ENCODE measurements at regions not wholly inside any gene's neighbourhood (a gene's known extent, or its start where the extent isn't known, plus 50 kb on each side); places are given as distances from the start of the nearest gene placed in this dataset.

- ChIA-PET RAD21 (ENCODE audit: unreplicated experiment) (no interaction called here), POLR2A (no interaction called here)
- H3K4me2 ChIP-seq (ENCODE audit: control insufficient read depth, insufficient read depth) = no peak overlapping the region
- no peak for TF ChIP-seq SREBF2 (IDR thresholded peaks at IDR 0.05; ENCODE audit: low read length)
- no peak for TF ChIP-seq POU2F2 (IDR thresholded peaks at IDR 0.05; ENCODE audit: borderline replicate concordance, low read depth, low read length)
- no peak for TF ChIP-seq RUNX3 (IDR thresholded peaks at IDR 0.05; ENCODE audit: low read length)
- TF ChIP-seq CUX1 (IDR thresholded peaks at IDR 0.05; ENCODE audit: insufficient replicate concordance, low read depth, low read length) = no peak
- no peak for TF ChIP-seq SREBF1 (IDR thresholded peaks at IDR 0.05; ENCODE audit: low read length)
- TF ChIP-seq TAF1 (IDR thresholded peaks at IDR 0.05; ENCODE audit: borderline replicate concordance, low read depth, low read length) = no peak
- TF ChIP-seq E4F1 (IDR thresholded peaks at IDR 0.05; ENCODE audit: borderline replicate concordance, partially characterized antibody) = no peak
- no peak for TF ChIP-seq CHD2 (IDR thresholded peaks at IDR 0.05; ENCODE audit: borderline replicate concordance, low read depth, low read length)
- no peak for TF ChIP-seq SIN3A (IDR thresholded peaks at IDR 0.05; ENCODE audit: low read depth, low read length)
- TF ChIP-seq NKRF (conservative IDR thresholded peaks at IDR 0.05) = no peak
- no peak for TF ChIP-seq CHD4 (IDR thresholded peaks at IDR 0.05)
- TF ChIP-seq FOXK2 (IDR thresholded peaks at IDR 0.05) = no peak
- TF ChIP-seq KDM1A (IDR thresholded peaks at IDR 0.05; ENCODE audit: borderline replicate concordance) = no peak
- no peak for TF ChIP-seq IKZF2 (IDR thresholded peaks at IDR 0.05)
- TF ChIP-seq NR2C1 (IDR thresholded peaks at IDR 0.05) = no peak
- TF ChIP-seq TBL1XR1 (IDR thresholded peaks at IDR 0.05; ENCODE audit: low read depth, low read length) = no peak
These were observed 217.5 kb upstream of the S1PR3 start for GRCh38 chr9:88773627-88774244.

More at GRCh38 chr9:88773627-88774244, 217.5 kb upstream of the S1PR3 start:
- intact Hi-C loops (cut with micrococcal nuclease; ENCODE audit: unreplicated experiment) = no loop called here
- ChIA-PET CTCF (no interaction called here), SMC1A (ENCODE audit: uncharacterized antibody, unreplicated experiment) (no interaction called here)
- H3K27me3 ChIP-seq (replicated peaks in 1 of 2; ENCODE audit: control insufficient read depth in 2 of 2, insufficient read depth in 2 of 2, low read length in 1 of 2) = no peaks in the 10 kb centered on the region
- no peaks in the 10 kb centered on the region for H3K79me2 ChIP-seq (ENCODE audit: control insufficient read depth, insufficient read depth, low read length)
- WGBS (ENCODE audit: insufficient coverage, insufficient replicate concordance, low lambda C conversion rate, missing lambda C conversion rate) = 0% methylated on average over 4 of the region's 4 CpGs
- no peaks in the 10 kb centered on the region for H3K9me3 ChIP-seq (replicated peaks; ENCODE audit: control insufficient read depth, insufficient read depth, low read length)
- no peak overlapping the region for H2AFZ ChIP-seq (ENCODE audit: control insufficient read depth, low read depth, low read length)
- no TSS peak for BruUV-seq (replicated peaks)
- peaks cover 5% of the 10 kb centered on the region; the same call in 1 of the 2 replicates for H3K4me1 ChIP-seq (ENCODE audit: control insufficient read depth, insufficient read depth, low read length)
- FAIRE-seq = no peak
- no peaks in the 10 kb centered on the region for H3K36me3 ChIP-seq (ENCODE audit: control insufficient read depth in 2 of 2, insufficient read depth in 2 of 2, low read length in 1 of 2)
- H3K9ac ChIP-seq (ENCODE audit: control insufficient read depth, insufficient read depth, low read length) = no peak overlapping the region
- in situ Hi-C loops (cut with MboI) = no loop called here
- ATAC-seq = no peak
- no peaks in the 10 kb centered on the region for H4K20me1 ChIP-seq (ENCODE audit: control insufficient read depth, insufficient read depth)
- no peak overlapping the region for H3K27ac ChIP-seq (ENCODE audit: control insufficient read depth, insufficient read depth)
- DNase-seq (ENCODE audit: low read depth, low spot score) = no peak
- H3K4me3 ChIP-seq = no peak overlapping the region
